LoVo (cell line): ENCODE measurements at regions not wholly inside any gene's neighbourhood (a gene's known extent, or its start where the extent isn't known, plus 50 kb on each side); places are given as distances from the start of the nearest gene placed in this dataset.
A peak's percentile ranks its signal among the peaks of the same experiment; 100 is the strongest.
"Not testable (repeated sequence)": the region's sequence is repeated elsewhere in the genome, so short reads cannot be mapped to it uniquely, and the experiment has no call there.

ENCODE experiments used
- DNase-seq: peaks from one replicate; pipeline ENCODE4 v3.0.0-alpha.2; 2016; ENCODE audit warnings: low spot score

- no peak for DNase-seq
Observed at GRCh38 chr20:6715401-6715941, 52.0 kb upstream of the BMP2 start.

- peak; percentile 67 for DNase-seq
Observed at GRCh38 chr20:6714279-6714711, 53.2 kb upstream of the BMP2 start.

GRCh38 chr20:6711951-6712649 lies 55.4 kb upstream of the BMP2 start:
- peak; percentile 38 for DNase-seq

GRCh38 chr20:6709910-6710595 lies 57.4 kb upstream of the BMP2 start:
- DNase-seq = no peak

- DNase-seq = peak; percentile 64
Observed at GRCh38 chr20:6708010-6708409, 59.5 kb upstream of the BMP2 start.

- DNase-seq = no peak
Observed at GRCh38 chr20:6707321-6707831, 60.1 kb upstream of the BMP2 start.

GRCh38 chr20:6705926-6706548 lies 61.4 kb upstream of the BMP2 start:
- DNase-seq = no peak

- DNase-seq = peak; percentile 35
Observed at GRCh38 chr20:6705106-6705766, 62.2 kb upstream of the BMP2 start.

- DNase-seq = peak; percentile 80
Observed at GRCh38 chr20:6704132-6704861, 63.2 kb upstream of the BMP2 start.

GRCh38 chr20:6703656-6704055 lies 63.8 kb upstream of the BMP2 start:
- DNase-seq = no peak

GRCh38 chr20:6703047-6703446 lies 64.4 kb upstream of the BMP2 start:
- DNase-seq = no peak

GRCh38 chr20:6702144-6702543 lies 65.3 kb upstream of the BMP2 start:
- no peak for DNase-seq

GRCh38 chr20:6700563-6701329 lies 66.7 kb upstream of the BMP2 start:
- no peak for DNase-seq

GRCh38 chr20:6699921-6700562 lies 67.4 kb upstream of the BMP2 start:
- DNase-seq = no peak

GRCh38 chr20:6698723-6699122 lies 68.8 kb upstream of the BMP2 start:
- DNase-seq = no peak

GRCh38 chr20:6698056-6698455 lies 69.4 kb upstream of the BMP2 start:
- DNase-seq = peak; percentile 79

GRCh38 chr20:6697228-6697972 lies 70.1 kb upstream of the BMP2 start:
- DNase-seq = no peak

- DNase-seq = no peak
Observed at GRCh38 chr20:6696001-6696400, 71.5 kb upstream of the BMP2 start.

- DNase-seq = not testable (repeated sequence)
Observed at GRCh38 chr20:6693808-6694198, 73.7 kb upstream of the BMP2 start.
